ENCODE measurements at regions not wholly inside any gene's neighbourhood (a gene's known extent, or its start where the extent isn't known, plus 50 kb on each side); places are given as distances from the start of the nearest gene placed in this dataset.

DNA sequence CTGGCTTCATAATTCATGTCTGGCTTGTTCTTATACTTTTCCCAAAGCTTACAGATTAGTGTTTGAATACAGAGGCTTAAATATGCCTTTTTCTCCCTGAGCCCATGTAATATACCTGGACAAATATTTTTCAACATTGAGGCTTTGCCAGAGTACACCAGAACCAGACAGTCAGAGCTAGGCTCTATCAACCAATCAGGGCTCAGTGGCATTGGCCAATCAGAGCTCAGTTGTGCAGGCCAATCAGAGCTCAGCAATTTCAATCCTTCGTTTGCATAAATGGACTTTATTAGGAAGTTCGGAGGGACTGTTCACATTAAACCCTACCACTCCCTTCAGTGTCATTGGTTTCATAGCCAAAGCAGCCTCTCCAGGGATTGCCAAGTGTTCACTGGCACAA, 51.2 kb upstream of the TMSB15B start:
- POLR2A ChIA-PET, result no interaction called here
- no peak overlapping the region for H3K9ac ChIP-seq (replicated peaks; ENCODE audit: extremely low read depth, insufficient read depth, low read length)
- CTCF ChIA-PET, result no interaction called here
- no peak overlapping the region for H3K4me2 ChIP-seq (ENCODE audit: insufficient read depth, low read length)
- H2AFZ ChIP-seq (ENCODE audit: low read depth, low read length), result no peak overlapping the region
- H3K36me3 ChIP-seq (ENCODE audit: control insufficient read depth in 2 of 2, extremely low read depth in 1 of 2, insufficient read depth in 2 of 2, low read length in 2 of 2), result no peaks in the 10 kb centered on the region
- no TSS peak for BruUV-seq (replicated peaks)
- intact Hi-C loops (cut with micrococcal nuclease) (no loop called here), dilution Hi-C loops (cut with MboI; ENCODE audit: extremely low pct_ligation_motif_present, low sequenced_read_pairs) (no loop called here)
- no peaks in the 10 kb centered on the region for H3K9me3 ChIP-seq (replicated peaks; ENCODE audit: control insufficient read depth, insufficient read depth, low read length)
- TF ChIP-seq FOS (IDR thresholded peaks at IDR 0.05; ENCODE audit: borderline replicate concordance, insufficient read depth, low read length) (no peak), GATA2 (IDR thresholded peaks at IDR 0.05; ENCODE audit: insufficient read depth, insufficient read length, low read depth, low read length) (no peak), MAX (IDR thresholded peaks at IDR 0.05; ENCODE audit: insufficient read depth, insufficient read length) (no peak), JUN (IDR thresholded peaks at IDR 0.05; ENCODE audit: borderline replicate concordance, insufficient read depth, insufficient read length, low read depth) (no peak), EZH2 (IDR thresholded peaks at IDR 0.05; ENCODE audit: borderline replicate concordance, low read depth, low read length, severe bottlenecking) (no peak), POLR2A (IDR thresholded peaks at IDR 0.05; ENCODE audit: low read depth, low read length) (no peak), CTCF (IDR thresholded peaks at IDR 0.05; ENCODE audit: extremely low read depth in 1 of 2, insufficient read depth in 1 of 2, low read depth in 1 of 2, low read length in 2 of 2) (no peak), MYC (IDR thresholded peaks at IDR 0.05; ENCODE audit: low read depth, low read length) (no peak), POLR2AphosphoS5 (IDR thresholded peaks at IDR 0.05; ENCODE audit: insufficient read depth, low read depth, low read length) (no peak)
- DNase-seq (ENCODE audit: low read depth, low spot score), result no peak
- H3K4me1 ChIP-seq (ENCODE audit: control insufficient read depth, extremely low read depth, insufficient read depth, low read length), result no peaks in the 10 kb centered on the region
- no peaks in the 10 kb centered on the region for H3K9me1 ChIP-seq (replicated peaks; ENCODE audit: control insufficient read depth, extremely low read depth, insufficient read depth, low read length)
- no peaks in the 10 kb centered on the region for H4K20me1 ChIP-seq (replicated peaks; ENCODE audit: control insufficient read depth, extremely low read depth, insufficient read depth, low read length)
- H3K27ac ChIP-seq (ENCODE audit: insufficient read depth, low read depth, low read length), result no peak overlapping the region
- FAIRE-seq, result no peak
- no peaks in the 10 kb centered on the region for H3K27me3 ChIP-seq (ENCODE audit: control insufficient read depth in 2 of 2, insufficient read depth in 2 of 2, low read length in 2 of 2)
- no peak overlapping the region for H3K4me3 ChIP-seq (replicated peaks in 1 of 3; ENCODE audit: insufficient read depth in 1 of 3, low read depth in 1 of 3, low read length in 3 of 3)
- no peaks in the 10 kb centered on the region for H3K79me2 ChIP-seq (ENCODE audit: control insufficient read depth, insufficient read depth, low read length)
